ENCODE measurements at regions not wholly inside any gene's neighbourhood (a gene's known extent, or its start where the extent isn't known, plus 50 kb on each side); places are given as distances from the start of the nearest gene placed in this dataset.

GRCh38 chr12:92047393-92047826 lies 98.2 kb downstream of the BTG1 start:
- no peaks in the 10 kb centered on the region for H3K9me3 ChIP-seq (ENCODE audit: insufficient read depth, low read depth)
- DNase-seq: no peak
- ChIA-PET CTCF (interaction anchor here (0.6 kb wide), 1 partner anchor 564 kb away, joined by 3 read pairs; no protein-coding TSS in a partner anchor), POLR2A (ENCODE audit: unreplicated experiment) (no interaction called here)
- no peaks in the 10 kb centered on the region for H4K20me1 ChIP-seq (ENCODE audit: insufficient read depth)
- H3K4me1 ChIP-seq (replicated peaks; ENCODE audit: insufficient read depth): no peaks in the 10 kb centered on the region
- H3K27me3 ChIP-seq (ENCODE audit: insufficient read depth, low read depth): no peaks in the 10 kb centered on the region
- H2AFZ ChIP-seq: no peak overlapping the region
- TF ChIP-seq CTCF (conservative IDR thresholded peaks at IDR 0.05) (no peak), EZH2 (IDR thresholded peaks at IDR 0.05; ENCODE audit: low read depth) (no peak)
- H3K4me2 ChIP-seq: no peak overlapping the region
- H3K27ac ChIP-seq: no peak overlapping the region
- no peaks in the 10 kb centered on the region for H3K36me3 ChIP-seq (ENCODE audit: low read depth)
- no peaks in the 10 kb centered on the region for H3F3A ChIP-seq (ENCODE audit: insufficient read depth, low read depth)
- H3K79me2 ChIP-seq (ENCODE audit: low read depth): no peaks in the 10 kb centered on the region
- BruUV-seq (replicated peaks): no TSS peak
- H3K9me2 ChIP-seq (ENCODE audit: insufficient read depth): no peaks in the 10 kb centered on the region
- H3K4me3 ChIP-seq: no peak overlapping the region
- intact Hi-C loops (cut with micrococcal nuclease; ENCODE audit: unreplicated experiment): no loop called here

- no TSS peak for BruUV-seq (replicated peaks)
Observed at GRCh38 chr12:92046557-92047392, 98.9 kb downstream of the BTG1 start.

GRCh38 chr12:92045852-92046251 lies 99.8 kb downstream of the BTG1 start:
- Histone ChIP-seq H3F3A (ENCODE audit: insufficient read depth, low read depth) (no peaks in the 10 kb centered on the region), H3K9me2 (ENCODE audit: insufficient read depth) (no peaks in the 10 kb centered on the region), H3K9me3 (ENCODE audit: insufficient read depth, low read depth) (no peaks in the 10 kb centered on the region), H3K27ac (no peak overlapping the region), H3K36me3 (ENCODE audit: low read depth) (no peaks in the 10 kb centered on the region), H3K27me3 (ENCODE audit: insufficient read depth, low read depth) (no peaks in the 10 kb centered on the region), H4K20me1 (ENCODE audit: insufficient read depth) (no peaks in the 10 kb centered on the region), H3K4me2 (no peak overlapping the region), H2AFZ (no peak overlapping the region), H3K79me2 (ENCODE audit: low read depth) (no peaks in the 10 kb centered on the region), H3K4me1 (replicated peaks; ENCODE audit: insufficient read depth) (no peaks in the 10 kb centered on the region), H3K4me3 (no peak overlapping the region)
- ChIA-PET CTCF (no interaction called here), POLR2A (ENCODE audit: unreplicated experiment) (no interaction called here)
- BruUV-seq (replicated peaks): no TSS peak
- intact Hi-C loops (cut with micrococcal nuclease; ENCODE audit: unreplicated experiment): no loop called here
- TF ChIP-seq EZH2 (IDR thresholded peaks at IDR 0.05; ENCODE audit: low read depth): no peak
- TF ChIP-seq CTCF (conservative IDR thresholded peaks at IDR 0.05): no peak
- DNase-seq: no peak

More at GRCh38 chr12:92046557-92047392, 98.9 kb downstream of the BTG1 start:
- TF ChIP-seq EZH2 (IDR thresholded peaks at IDR 0.05; ENCODE audit: low read depth): no peak
- no peak for TF ChIP-seq CTCF (conservative IDR thresholded peaks at IDR 0.05)
- Histone ChIP-seq H3K27ac (no peak overlapping the region), H3K36me3 (ENCODE audit: low read depth) (no peaks in the 10 kb centered on the region), H3K79me2 (ENCODE audit: low read depth) (no peaks in the 10 kb centered on the region), H4K20me1 (ENCODE audit: insufficient read depth) (no peaks in the 10 kb centered on the region), H3K4me2 (no peak overlapping the region), H3K9me3 (ENCODE audit: insufficient read depth, low read depth) (no peaks in the 10 kb centered on the region), H3K4me1 (replicated peaks; ENCODE audit: insufficient read depth) (no peaks in the 10 kb centered on the region), H3K4me3 (no peak overlapping the region), H3F3A (ENCODE audit: insufficient read depth, low read depth) (no peaks in the 10 kb centered on the region), H3K27me3 (ENCODE audit: insufficient read depth, low read depth) (no peaks in the 10 kb centered on the region), H3K9me2 (ENCODE audit: insufficient read depth) (no peaks in the 10 kb centered on the region), H2AFZ (no peak overlapping the region)
- CTCF ChIA-PET: interaction anchor here (0.6 kb wide), 1 partner anchor 564 kb away, joined by 3 read pairs; no protein-coding TSS in a partner anchor
- intact Hi-C loops (cut with micrococcal nuclease; ENCODE audit: unreplicated experiment): no loop called here
- no peak for DNase-seq
- POLR2A ChIA-PET (ENCODE audit: unreplicated experiment): no interaction called here

All from PC-9 (cell line).